ENCODE measurements at regions not wholly inside any gene's neighbourhood (a gene's known extent, or its start where the extent isn't known, plus 50 kb on each side); places are given as distances from the start of the nearest gene placed in this dataset.
"Not testable (repeated sequence)": the region's sequence is repeated elsewhere in the genome, so short reads cannot be mapped to it uniquely, and the experiment has no call there.

- peak; percentile 37 for DNase-seq (ENCODE audit: low read depth)
- no peak for TF ChIP-seq CTCF (IDR thresholded peaks at IDR 0.05; ENCODE audit: insufficient read depth, low read depth, low read length)
These were observed 71.6 kb downstream of the RRM2 start for GRCh38 chr2:10193851-10194820.

DNA sequence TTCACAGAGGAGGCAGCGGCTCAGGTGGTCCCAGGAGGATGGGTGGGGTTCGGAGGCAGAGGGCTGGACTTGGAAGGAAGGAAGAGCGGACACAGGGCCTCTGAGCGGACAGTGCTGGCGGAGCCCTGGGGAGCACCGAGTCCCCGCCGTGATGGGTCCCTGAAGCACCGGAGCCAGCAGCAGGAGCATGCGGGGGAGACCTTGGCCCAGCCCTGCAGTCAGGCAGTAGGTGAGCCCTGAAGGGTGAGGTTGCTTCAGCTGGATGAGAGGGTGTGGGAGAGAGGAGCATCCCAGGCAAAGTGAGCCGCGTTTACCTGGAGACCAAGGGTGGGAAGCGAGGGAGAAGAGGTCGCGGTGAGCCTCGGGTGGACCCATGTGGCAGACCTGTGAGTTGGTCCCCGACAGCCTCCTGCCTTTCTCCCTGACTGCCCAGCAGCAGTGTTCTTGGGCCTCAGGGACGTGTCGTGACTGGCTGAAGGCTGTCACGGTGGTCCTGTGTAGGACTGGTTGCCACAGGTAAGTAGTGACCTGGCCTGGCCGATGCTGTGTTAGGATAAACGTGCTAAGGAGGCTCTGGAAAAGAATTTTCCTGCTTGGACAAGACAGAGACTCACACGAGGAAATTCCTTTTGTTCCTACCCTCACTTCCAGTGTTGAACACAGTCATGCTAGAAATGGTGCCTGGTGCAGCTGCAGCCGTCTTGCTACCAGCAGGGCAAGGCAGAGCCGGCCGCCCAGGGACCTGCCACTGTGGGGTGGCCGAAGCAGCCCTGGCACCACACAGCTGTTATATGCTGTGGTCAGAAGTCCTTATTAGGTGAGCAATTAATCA, 73.0 kb downstream of the RRM2 start:
- no peak overlapping the region for H3K4me3 ChIP-seq (ENCODE audit: low read depth, low read length)
- no peak for TF ChIP-seq CTCF (IDR thresholded peaks at IDR 0.05; ENCODE audit: insufficient read depth, low read depth, low read length)
- DNase-seq (ENCODE audit: low read depth): no peak

More at GRCh38 chr2:10193851-10194820, 71.6 kb downstream of the RRM2 start:
- no peak overlapping the region for H3K4me3 ChIP-seq (ENCODE audit: low read depth, low read length)

DNA sequence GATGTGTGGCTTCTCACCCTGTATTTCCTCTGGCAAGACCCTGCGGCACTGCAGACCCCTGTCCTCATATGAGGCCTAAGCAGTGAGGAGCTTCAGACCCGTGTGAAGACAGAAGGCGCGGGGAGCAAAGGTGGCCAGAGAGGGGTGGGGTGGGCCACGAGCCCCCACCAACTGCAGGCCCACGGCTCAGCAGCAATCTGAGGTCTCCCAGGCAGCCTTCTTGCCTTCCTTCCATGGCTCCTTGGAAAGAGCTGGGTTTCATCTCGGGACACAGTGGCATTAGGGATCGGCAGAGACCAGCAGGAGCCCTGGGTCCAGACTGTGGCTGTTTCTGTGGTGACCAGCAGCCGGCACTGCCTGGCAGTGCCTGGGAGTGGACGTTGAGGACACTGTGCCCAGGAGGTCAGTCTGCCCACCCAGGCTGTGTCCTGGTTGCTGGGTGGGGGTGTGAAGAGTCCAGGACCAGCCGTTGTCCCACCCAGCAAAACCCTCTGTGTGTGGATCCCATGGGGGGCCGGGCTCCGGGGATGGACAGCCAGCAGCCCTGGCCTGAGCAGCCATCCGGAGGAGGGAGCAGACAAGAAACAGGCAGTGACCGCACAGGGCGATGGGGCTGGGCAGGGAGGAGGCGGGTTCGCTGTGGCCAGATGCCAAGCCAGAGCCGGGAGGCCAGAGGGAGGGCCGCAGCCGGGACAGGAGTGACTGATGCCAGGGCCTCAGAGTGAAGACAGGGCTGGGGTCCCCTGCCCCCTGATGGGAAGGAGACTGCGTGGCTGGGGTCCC, 73.8 kb downstream of the RRM2 start:
- peak; percentile 22 for DNase-seq (ENCODE audit: low read depth)
- H3K4me3 ChIP-seq (ENCODE audit: low read depth, low read length): no peak overlapping the region
- no peak for TF ChIP-seq CTCF (IDR thresholded peaks at IDR 0.05; ENCODE audit: insufficient read depth, low read depth, low read length)

DNA sequence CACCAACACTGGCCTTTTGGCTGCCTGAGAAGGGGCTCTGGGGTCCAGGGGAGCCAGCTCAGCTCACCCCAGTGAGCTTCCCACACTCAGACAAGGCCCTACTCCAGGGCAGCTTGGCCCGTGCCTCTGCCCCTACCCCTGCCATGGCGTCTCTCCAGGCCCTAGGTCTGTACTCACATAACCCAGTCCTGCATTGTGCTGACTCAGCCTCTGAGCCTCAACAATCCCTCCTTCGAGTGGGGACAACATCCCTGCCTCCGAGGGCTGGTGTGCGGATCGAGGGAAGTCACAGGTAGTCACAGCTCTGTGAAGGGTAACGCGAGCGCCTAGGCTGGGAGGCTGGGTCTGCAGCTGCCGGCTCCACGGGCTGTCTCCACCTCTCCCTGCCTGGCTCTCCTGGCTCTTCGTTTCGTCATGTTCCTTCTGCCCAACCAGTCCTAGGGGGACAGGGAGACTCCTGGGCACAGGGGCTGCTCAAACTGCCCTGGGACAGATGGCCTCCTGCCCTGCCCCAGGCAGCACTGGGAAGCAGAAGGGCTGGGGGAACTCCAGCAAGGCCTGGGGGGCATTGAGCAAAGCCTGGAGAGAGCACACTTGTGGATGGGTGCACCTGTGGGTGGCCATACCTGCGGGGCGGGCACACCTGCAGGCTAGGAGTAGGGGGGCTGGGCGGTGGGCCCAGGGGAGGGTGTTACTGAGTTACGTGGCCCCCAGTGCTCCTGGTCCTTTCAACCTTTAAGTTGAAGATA, 74.6 kb downstream of the RRM2 start:
- no peak for DNase-seq (ENCODE audit: low read depth)
- TF ChIP-seq CTCF (IDR thresholded peaks at IDR 0.05; ENCODE audit: insufficient read depth, low read depth, low read length): no peak
- H3K4me3 ChIP-seq (ENCODE audit: low read depth, low read length): no peak overlapping the region

DNA sequence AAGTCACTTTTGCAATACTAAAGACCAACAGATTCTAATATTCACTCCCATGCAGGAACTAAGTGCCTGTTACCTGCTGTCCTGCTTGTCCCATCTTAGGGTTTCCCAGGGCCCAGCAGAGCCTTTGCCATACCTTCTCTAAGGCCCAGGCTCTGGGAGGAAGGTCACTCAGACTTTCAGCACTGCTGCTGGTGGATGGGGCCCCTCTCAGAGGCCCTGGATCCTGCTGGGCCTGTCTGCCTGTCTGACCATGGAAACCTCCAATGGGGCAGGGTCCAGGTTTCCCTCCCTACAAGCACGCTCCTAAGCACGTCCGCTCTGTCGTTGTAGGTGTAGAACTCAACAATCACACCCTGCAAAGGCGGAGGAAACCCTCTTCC, 75.1 kb downstream of the RRM2 start:
- no peak for TF ChIP-seq CTCF (IDR thresholded peaks at IDR 0.05; ENCODE audit: insufficient read depth, low read depth, low read length)
- no peak for DNase-seq (ENCODE audit: low read depth)
- H3K4me3 ChIP-seq (ENCODE audit: low read depth, low read length): no peak overlapping the region

GRCh38 chr2:10198482-10198881, 75.9 kb downstream of the RRM2 start:
- not testable (repeated sequence) for H3K4me3 ChIP-seq (ENCODE audit: low read depth, low read length); DNase-seq (ENCODE audit: low read depth)
